NT2/D1 (cell line): ENCODE measurements at regions not wholly inside any gene's neighbourhood (a gene's known extent, or its start where the extent isn't known, plus 50 kb on each side); places are given as distances from the start of the nearest gene placed in this dataset.

Experiments used
- SUZ12 ChIP-seq: IDR thresholded peaks from 2 replicates; pipeline ENCODE4 v1.6.1; 2011; ENCODE audit not compliant: insufficient read length, insufficient read depth; ENCODE audit errors: extremely low read depth
- YY1 ChIP-seq: IDR thresholded peaks from 2 replicates; pipeline ENCODE4 v1.6.1; 2011; ENCODE audit not compliant: insufficient read length, insufficient read depth
- ZNF274 ChIP-seq: IDR thresholded peaks from 2 replicates; pipeline ENCODE4 v1.6.1; 2011; ENCODE audit warnings: mild to moderate bottlenecking, low read depth, low read length

GRCh38 chr20:40977218-40977617 lies 51.4 kb upstream of the TOP1 start:
- no peak for TF ChIP-seq ZNF274
- TF ChIP-seq SUZ12 = no peak
- no peak for TF ChIP-seq YY1
